ENCODE measurements at regions not wholly inside any gene's neighbourhood (a gene's known extent, or its start where the extent isn't known, plus 50 kb on each side); places are given as distances from the start of the nearest gene placed in this dataset.
A peak's percentile ranks its signal among the peaks of the same experiment; 100 is the strongest.

DNA sequence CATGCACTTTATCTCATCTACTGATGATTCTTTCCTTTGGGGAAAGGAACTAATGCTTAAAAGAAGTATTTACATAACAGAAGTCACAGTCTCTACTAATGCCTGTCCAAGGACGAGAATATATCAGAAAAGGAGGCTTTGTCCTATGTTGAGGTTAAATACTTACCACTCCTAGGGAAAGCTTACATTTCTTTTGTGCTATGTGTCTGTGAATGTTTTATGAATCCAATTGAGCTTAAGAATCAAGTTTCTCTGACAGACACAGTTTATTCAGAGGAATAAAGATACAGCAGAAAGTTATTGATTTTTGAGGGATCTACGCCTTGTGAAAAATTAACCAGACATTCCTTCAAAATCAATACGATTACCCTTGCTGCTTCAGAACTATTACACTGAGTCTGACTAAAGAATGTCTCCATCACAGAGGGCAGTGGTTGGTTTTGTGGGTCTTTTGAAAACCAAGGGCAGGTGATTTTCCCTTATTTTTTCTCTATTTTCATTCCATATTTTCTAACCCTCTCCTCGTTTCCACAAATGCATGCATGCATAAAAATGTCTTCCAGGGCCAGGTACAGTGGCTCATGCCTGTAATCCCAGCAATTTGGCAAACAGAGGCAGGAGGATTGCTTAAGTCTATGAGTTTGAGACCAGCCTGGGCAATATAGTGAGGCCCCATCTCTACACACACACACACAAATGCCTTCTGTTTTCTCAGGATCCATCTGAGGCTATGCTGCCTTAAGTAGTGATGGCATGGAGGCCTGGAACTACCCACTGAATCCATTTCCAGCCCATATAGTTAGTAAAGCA lies 1095.1 kb downstream of the GALC start:
- DNase-seq: no peak

DNA sequence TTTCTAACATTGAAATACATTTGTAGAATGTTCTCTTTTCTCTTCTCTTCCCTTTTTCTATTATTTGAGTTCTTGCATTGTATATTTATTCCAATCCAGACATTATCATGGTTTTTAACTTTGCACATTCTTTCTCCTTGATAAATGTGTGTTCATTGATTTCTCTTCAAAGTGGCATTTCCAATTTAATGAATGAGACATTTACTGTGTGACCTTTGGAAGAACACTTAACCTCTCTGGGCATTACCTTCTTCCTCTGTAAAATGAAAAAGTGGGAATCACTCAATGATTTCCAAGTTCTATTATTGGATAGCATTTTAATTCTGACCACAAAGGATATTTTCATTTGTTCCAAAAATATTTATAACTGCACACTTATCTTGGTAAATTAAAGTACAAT lies 1095.8 kb downstream of the GALC start:
- DNase-seq: no peak

DNA sequence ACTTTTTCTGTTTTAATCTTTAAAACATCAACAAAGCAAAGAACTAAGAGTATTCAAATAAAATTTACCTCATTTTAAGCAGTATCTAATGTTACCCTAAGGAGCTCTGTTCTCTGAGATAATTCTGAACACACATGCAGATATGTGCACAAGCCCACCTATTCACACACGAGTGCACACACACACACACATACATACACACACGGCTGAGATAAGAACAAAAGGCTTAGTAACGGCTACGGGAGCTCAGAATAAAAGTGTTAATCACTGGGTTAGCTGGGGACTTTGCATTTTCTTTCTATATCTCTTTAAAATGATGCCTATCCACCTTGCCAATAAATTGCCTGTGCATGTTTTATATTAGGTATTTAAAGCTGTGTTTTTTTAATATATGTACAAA lies 1096.3 kb downstream of the GALC start:
- DNase-seq: no peak

DNA sequence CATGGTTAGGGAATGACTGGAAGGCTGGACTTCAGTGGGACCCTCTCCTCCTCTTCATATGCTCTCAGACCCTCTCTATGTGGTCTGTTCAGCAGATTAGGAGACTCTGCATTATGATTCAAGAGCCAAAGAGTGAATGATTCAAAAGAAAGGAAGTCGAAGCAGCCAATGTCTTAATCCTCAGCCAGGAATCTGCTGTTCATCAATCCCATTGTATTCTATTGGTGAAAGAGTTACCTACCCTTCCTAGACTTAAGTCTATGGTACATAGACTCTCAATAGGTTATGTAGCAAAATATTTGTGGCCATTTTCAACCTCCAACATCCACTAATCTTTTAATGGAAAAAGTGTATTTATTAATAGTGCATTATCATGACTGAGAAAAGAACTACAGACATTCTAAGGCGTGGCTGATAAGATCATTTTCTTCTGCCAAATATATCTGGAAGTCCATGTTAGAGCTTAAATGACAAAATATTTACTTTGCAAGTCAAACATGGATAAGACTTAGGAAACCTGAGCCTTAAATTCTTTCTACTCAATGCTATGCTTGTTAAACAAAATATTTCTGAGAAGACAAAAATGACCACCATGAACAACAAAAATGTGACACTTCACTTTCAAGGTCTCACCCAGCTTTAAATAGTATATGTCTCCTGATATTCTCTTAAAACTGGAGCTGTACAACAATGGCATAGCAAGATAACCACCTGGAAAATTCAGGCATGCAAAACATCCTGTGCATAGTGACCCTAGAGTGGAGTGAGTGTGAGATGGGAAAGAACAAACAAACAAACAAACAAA lies 1100.6 kb downstream of the GALC start:
- DNase-seq: no peak

DNA sequence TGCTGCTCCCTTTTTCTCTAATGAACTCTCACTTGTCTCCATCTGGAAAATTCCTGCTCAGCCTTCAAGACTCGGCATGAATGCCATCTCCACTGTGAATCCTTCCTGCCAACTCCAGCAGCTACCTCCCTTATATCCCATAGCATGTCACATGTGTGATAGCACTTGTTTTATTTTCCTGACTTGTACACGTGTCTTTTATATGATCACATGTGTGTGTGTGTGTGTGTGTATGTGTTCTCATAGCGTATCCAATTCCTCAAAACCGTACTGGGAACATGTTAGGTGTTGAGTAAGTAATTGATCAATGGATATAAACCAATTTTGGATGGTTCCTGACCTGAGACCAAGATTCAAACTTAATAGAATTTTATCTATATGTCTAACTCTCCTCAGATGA lies 1107.7 kb downstream of the GALC start:
- DNase-seq: no peak

DNA sequence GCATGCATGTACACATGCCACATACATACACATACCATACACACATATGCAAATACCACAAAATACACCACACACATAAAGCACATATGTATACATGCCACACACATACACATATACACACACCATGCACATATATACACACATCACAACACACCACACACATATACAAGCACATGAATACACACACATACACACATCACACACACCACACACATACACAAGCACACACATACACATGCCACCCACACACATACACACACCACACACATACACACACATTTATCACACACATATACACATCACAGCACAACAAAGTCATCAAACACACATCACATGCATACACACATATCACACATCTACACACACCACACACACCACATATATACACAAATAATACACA lies 1108.5 kb downstream of the GALC start:
- DNase-seq: no peak

DNA sequence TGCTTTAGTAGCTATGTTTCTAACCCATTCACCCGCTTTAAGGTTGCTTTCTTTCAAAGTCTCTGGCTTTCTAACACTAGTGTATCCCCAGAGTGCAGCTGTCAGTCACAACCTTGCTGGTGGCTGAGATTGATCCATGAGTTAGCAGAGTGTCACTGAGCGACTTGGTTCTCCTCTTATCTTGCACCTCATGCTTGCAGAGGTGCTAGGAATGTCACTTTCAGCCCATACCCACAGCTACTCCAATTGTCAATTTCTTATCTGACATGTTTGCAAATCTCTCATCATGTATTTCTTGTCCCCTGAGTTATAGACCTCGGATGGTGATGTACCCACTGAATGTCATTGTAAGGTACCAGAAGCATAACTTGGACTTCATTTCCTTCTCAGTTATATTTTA lies 1110.2 kb downstream of the GALC start:
- DNase-seq: no peak

DNA sequence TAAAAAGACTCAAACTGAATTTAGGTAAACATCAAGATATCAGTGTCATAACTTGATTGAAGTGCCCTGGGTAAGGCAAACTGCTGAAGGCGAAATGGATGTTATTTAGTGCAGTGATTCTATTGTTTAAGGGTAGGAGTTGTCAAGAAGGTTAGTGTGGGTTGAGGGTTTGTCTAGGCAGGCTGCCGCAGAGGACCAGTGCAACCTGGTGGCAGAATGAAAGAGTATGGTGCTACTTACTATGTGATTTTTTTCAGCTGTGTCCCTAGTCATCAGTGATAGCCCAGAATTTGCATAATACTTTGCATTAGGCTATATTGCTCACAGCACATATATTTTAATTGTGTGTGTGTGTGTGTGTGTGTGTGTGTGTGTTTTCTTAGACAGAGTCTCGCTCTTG lies 1127.0 kb downstream of the GALC start:
- DNase-seq: no peak

DNA sequence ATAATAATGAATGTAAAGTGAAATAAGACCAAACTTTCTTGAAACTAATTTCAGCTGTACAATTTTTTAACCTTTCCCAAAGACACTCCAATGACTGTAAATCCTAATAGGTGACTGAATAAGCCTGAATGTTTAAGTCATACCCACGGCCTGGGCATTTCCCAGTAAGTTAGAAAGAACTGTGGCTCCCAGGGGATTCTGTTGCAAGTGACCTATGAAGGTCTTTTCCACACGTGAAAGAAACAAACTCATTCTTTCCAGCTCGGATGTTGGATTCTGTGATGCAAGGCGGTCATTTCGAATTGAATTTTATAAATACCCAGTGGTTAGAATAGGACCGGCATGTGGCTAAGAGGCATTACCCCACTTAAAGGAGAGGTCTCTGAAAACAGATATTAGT lies 1134.4 kb downstream of the GALC start:
- DNase-seq: no peak

DNA sequence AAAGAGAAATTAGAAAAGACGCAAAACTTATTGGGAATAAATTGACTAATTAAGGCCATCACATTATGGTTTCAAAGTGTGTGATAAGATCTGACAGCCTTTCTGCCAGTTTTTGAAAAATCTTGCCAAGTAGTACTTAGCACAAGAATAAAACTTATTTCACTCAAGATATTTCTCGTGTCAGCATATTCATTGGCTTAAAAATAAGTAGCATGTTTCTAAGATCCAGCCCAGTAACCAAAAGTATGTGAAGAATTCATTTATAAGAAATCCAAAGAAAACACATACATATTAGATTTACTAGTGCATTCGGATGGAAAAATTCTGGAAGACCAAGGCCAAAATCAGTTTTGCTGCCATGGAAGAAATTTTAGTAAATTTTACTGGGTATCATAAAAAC lies 1135.0 kb downstream of the GALC start:
- DNase-seq: no peak

DNA sequence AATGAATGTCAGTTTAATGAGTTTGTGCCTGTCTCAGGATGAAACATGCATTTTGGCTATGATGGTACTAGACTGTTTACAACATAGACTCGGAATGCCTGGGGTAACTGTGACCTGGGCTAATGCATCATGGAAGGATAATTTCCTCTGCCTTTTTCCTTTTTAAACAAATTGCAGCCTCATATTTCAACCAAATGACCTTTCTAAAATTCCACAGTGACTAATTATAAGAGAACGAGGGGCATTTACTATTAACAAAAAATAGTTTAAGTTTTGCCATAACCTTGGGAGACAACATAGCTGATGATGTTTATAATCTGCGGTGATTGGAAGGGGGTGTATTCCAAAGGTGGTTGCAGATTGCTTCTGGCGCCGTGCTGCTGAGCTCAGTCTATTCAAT lies 1140.5 kb downstream of the GALC start:
- DNase-seq: no peak

DNA sequence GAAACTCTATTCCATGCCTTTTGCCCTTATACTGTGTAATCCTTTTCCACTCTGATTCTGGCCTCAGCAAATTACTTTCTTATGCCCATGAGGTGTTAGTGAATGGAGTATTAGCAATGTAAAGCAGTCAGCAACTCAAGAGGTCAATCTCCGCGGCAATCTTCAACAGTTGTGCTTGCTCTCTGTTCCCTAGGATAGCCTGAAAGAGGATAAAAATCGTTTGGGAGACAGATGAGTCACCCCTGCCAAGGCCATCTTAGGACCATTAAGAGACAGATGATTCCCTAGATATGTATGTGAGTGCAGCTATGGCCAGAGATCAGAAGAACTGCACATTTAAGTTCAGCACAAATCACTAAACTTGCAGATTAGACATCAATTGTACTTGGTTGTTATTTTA lies 1145.8 kb downstream of the GALC start:
- no peak for DNase-seq

DNA sequence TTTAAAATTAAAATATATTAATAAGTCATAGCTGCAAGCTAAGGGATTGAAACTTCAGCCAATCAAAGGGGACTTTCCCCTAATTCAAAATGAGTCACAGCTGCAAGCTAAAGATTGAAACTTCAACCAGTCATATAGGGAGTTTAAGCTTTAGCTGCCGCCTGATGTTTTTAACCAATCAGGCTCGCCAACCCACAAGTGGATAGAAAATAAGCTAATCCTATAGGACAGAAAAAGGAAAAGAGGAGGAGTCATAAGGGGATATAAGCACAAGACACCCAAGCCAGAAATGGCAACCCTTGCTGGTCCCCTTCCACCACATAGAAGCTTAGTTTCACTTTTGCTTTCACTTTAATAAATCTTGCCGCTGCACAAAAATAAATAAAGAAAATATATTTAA lies 1154.6 kb downstream of the GALC start:
- DNase-seq: no peak

DNA sequence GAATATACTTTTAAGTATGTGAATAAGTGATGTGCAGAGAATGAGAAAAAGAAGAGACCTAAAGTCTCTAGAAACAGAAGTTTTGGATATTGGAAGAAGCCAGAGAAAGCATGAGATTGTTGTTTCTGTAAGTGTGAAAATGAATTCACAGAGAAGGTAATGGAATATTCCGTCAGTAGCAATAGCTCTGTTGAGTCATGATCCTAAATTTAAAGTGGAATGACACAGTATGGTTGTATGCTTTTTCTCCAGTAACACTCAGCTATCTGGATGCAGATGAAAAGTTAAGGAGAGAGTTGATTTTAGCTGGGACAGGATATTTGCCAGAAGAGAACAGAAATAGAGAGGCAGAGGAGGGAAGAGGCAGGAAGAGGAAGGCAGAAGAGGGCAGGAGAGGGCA lies 1166.3 kb downstream of the GALC start:
- no peak for DNase-seq

DNA sequence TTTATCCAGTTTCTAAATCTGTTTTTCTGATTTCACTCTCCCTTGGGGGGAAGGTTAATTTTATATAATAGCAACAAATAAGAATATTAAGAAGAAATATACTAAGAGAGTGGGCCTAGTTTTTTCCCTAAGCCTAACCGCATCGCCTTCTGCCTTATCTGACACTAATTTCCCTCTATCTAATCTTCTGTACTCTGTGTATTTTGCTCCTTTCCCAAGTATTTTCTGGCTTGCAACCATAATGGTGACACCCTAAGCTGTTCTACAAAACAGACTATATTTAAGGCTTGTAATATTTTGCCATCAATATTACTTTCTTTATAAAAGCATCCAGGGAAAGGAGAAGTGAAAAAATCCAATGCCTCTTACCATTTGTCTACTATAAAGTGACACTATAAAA lies 1168.8 kb downstream of the GALC start:
- DNase-seq: no peak

DNA sequence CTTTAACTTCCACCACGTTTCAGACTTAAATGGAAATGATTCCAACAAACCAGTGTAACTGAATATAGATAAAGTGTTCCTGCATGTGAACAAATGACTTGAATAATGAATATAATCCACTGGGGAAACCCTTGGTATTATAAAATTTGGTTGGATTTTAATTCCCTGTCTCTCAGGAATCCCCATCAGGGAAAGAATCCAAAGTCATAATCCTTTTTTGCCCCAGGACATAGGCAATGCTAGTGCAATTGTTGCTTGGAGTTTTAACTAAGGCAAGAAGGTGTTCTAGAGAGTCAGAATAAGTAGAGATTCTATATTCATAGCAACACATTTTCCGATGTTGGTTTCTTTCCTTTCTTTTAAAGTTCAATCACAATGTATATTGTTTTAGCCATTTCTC lies 1169.4 kb downstream of the GALC start:
- DNase-seq: no peak

DNA sequence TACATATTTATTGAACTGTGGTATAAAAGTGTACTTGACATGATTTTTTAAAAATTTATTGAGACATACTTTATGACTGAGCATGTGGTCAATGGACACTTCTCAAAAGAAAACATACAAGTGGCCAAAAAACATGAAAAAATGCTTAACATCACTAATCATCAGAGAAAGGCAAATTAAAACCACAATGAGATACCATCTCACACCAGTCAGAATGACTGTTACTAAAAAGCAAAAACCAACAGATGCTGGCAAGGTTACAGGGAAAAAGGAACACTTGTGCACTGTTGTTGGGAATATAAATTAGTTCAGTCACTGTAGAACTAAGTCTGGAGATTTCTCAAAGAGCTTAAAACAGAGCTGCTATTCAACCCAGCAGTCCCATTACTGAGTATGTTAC lies 1177.6 kb downstream of the GALC start:
- no peak for DNase-seq

DNA sequence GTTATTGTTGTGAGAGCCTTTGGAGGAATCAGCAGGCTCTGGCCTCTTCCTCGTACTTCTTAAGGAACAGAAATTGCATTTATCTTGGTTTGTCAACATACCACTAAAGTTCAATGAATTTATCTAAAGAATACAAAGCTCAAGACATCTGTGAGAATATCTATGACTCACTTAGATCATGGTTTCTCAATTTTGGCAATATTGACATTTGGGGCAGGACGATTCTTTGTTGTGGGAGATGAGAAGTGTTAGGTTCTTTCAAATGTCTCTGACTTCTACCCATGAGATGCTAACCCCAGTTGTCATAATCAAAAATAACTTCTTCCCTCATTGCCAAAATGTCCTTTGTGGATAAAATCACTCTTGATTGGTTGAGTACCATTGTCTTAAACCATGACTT lies 1190.3 kb downstream of the GALC start:
- no peak for DNase-seq

DNA sequence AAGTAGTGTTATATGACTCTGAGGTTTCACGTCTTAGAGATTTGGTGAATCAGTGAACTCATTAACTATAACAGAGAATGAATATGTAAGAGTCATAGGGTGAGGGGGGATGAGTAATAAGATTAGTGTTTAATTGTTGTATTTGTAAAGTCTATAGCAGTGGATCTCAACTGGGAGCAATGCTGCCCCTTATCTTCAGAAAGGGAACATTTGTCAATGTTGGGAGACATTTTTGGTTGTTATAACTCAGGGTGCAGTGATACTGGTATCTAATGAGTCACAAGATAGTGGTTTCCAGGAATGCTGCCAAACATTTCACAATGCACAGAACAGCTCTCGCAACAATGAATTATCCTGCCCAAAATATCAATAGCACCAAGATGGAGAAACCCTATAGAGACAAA lies 1193.7 kb downstream of the GALC start:
- peak in 1 of 2 donors; percentile 9 for DNase-seq

DNA sequence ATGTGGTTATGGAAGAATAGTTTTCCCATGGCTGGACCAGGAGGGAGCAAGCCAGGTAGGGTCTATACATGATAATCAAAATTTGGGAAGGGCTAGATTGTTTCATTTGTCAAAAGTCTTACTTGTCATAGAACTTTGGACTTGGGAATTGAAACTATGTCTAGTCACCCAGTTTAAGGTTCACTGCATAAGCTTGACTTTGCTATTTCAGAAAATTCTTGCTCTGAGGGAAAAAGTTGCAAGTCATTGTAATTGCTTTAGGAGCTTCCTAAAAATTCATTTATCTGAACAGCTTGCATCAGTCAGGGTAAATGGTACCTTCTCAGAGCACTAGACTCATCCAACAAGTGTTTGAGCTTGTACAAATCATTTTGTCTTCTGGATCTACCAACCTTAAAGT lies 1194.7 kb downstream of the GALC start:
- no peak for DNase-seq

DNA sequence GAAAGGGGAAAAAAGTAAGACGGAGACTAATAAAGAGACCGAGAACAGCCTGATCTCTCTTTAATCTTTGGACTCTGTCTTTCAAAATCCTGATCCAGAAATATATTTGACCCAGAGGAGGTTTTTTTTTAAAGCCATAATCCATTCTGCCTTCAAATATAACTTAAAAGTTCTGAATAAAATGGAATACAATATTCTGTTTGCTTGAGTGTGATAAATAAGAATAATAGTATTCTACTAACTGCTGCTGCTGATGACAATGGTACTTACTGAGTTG lies 1196.0 kb downstream of the GALC start:
- no peak for DNase-seq

DNA sequence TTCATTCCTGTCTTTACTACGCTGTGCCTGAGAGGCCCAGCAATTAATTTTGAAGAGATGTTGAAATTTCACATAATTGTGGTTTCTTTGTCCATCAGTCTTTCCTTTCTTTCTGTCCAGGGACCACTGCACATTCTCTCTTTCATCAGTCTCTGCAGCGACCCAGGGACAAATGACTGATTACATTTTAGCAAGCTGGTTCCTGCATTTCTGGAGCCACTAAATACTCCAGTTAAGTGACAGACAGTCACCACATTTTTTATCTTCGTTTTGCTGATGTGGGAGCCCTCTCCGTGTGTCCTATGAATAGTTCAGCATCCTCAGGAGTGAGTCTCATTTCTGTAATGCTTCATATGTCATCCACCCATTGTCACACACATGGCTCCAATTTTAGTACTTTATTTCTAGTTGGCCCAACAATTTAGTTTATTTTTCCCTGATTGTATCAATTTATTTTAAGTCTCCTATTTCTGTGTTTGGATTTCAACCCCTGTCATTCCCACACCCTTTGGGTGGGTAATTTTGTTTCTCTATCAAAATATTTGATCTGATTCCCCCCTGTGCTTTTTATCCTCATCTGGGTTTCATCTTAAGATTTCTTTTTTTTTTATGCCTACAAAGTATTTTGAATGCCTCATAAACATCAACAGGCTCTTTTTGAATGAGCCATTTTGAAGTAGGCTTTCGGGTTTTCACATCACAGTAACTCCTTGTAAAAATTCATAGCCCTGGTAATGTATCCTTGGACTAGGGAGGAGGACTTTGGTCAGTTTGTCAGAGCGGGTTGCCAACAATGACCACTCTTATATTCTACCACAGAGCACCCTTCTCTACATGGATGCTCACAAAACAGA lies 1196.5 kb downstream of the GALC start:
- DNase-seq: no peak

DNA sequence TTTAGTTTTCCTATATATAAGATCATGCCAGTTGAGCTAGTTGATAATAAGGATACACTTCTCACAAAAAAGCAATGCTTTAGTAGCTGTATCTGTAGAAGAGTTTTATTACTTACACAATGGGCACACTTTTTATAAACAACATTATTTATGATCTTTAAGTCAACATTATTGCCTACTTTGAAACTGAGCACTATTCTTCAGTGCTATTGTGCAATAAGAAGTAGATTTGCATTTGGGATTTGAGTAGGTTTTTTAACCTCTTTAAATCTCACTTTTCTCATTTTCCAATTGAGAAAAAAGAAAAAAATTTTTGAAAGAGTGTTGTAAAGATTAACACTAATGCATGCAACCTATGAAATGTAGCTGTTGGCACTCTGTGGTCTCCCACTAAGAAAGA lies 1198.3 kb downstream of the GALC start:
- DNase-seq: no peak

Data from right lung (tissue), 2 donors.